ENCODE measurements at regions not wholly inside any gene's neighbourhood (a gene's known extent, or its start where the extent isn't known, plus 50 kb on each side); places are given as distances from the start of the nearest gene placed in this dataset.

- no peaks in the 10 kb centered on the region for H3K9me3 ChIP-seq (ENCODE audit: control insufficient read depth, low read length)
- no peaks in the 10 kb centered on the region for H3K4me1 ChIP-seq (ENCODE audit: control insufficient read depth, insufficient read depth, low read length)
- no peak overlapping the region for H3K4me3 ChIP-seq (ENCODE audit: insufficient read depth, low read depth, low read length)
- H3K36me3 ChIP-seq (ENCODE audit: control insufficient read depth, insufficient read depth, low read length), result no peaks in the 10 kb centered on the region
- 95 to 96% methylated on average over 3 of the region's 3 CpGs for WGBS, 2 experiments
- no peaks in the 10 kb centered on the region for H3K27me3 ChIP-seq (ENCODE audit: control insufficient read depth, insufficient read depth, low read length, poor library complexity, severe bottlenecking)
- no peak overlapping the region for H3K27ac ChIP-seq (ENCODE audit: insufficient read depth, low read depth, low read length, poor library complexity, severe bottlenecking)
Measured at GRCh38 chr15:35871812-35872211, 325.8 kb upstream of the DPH6 start.

GRCh38 chr15:35872577-35872976 lies 326.6 kb upstream of the DPH6 start:
- no peaks in the 10 kb centered on the region for H3K27me3 ChIP-seq (ENCODE audit: control insufficient read depth, insufficient read depth, low read length, poor library complexity, severe bottlenecking)

GRCh38 chr15:35874260-35874905 lies 328.4 kb upstream of the DPH6 start:
- no peaks in the 10 kb centered on the region for H3K36me3 ChIP-seq (ENCODE audit: control insufficient read depth, insufficient read depth, low read length)
- H3K4me1 ChIP-seq (ENCODE audit: control insufficient read depth, insufficient read depth, low read length), result no peaks in the 10 kb centered on the region
- no peaks in the 10 kb centered on the region for H3K9me3 ChIP-seq (ENCODE audit: control insufficient read depth, low read length)
- no peak overlapping the region for H3K4me3 ChIP-seq (ENCODE audit: insufficient read depth, low read depth, low read length)
- no peak overlapping the region for H3K27ac ChIP-seq (ENCODE audit: insufficient read depth, low read depth, low read length, poor library complexity, severe bottlenecking)
- no peaks in the 10 kb centered on the region for H3K27me3 ChIP-seq (ENCODE audit: control insufficient read depth, insufficient read depth, low read length, poor library complexity, severe bottlenecking)

More at GRCh38 chr15:35872577-35872976, 326.6 kb upstream of the DPH6 start:
- H3K36me3 ChIP-seq (ENCODE audit: control insufficient read depth, insufficient read depth, low read length), result no peaks in the 10 kb centered on the region
- H3K4me1 ChIP-seq (ENCODE audit: control insufficient read depth, insufficient read depth, low read length), result no peaks in the 10 kb centered on the region
- no peak overlapping the region for H3K27ac ChIP-seq (ENCODE audit: insufficient read depth, low read depth, low read length, poor library complexity, severe bottlenecking)
- H3K9me3 ChIP-seq (ENCODE audit: control insufficient read depth, low read length), result no peaks in the 10 kb centered on the region
- H3K4me3 ChIP-seq (ENCODE audit: insufficient read depth, low read depth, low read length), result no peak overlapping the region

- no peaks in the 10 kb centered on the region for H3K4me1 ChIP-seq (ENCODE audit: control insufficient read depth, insufficient read depth, low read length)
- H3K4me3 ChIP-seq (ENCODE audit: insufficient read depth, low read depth, low read length), result no peak overlapping the region
- no peaks in the 10 kb centered on the region for H3K9me3 ChIP-seq (ENCODE audit: control insufficient read depth, low read length)
- H3K27me3 ChIP-seq (ENCODE audit: control insufficient read depth, insufficient read depth, low read length, poor library complexity, severe bottlenecking), result no peaks in the 10 kb centered on the region
- no peak overlapping the region for H3K27ac ChIP-seq (ENCODE audit: insufficient read depth, low read depth, low read length, poor library complexity, severe bottlenecking)
- WGBS, 2 experiments, result 92% methylated on average over 4 of the region's 4 CpGs
- no peaks in the 10 kb centered on the region for H3K36me3 ChIP-seq (ENCODE audit: control insufficient read depth, insufficient read depth, low read length)
Measured at GRCh38 chr15:35876762-35877161, 330.8 kb upstream of the DPH6 start.

- Histone ChIP-seq H3K9me3 (ENCODE audit: control insufficient read depth, low read length) (no peaks in the 10 kb centered on the region), H3K4me1 (ENCODE audit: control insufficient read depth, insufficient read depth, low read length) (no peaks in the 10 kb centered on the region), H3K36me3 (ENCODE audit: control insufficient read depth, insufficient read depth, low read length) (no peaks in the 10 kb centered on the region), H3K27me3 (ENCODE audit: control insufficient read depth, insufficient read depth, low read length, poor library complexity, severe bottlenecking) (no peaks in the 10 kb centered on the region), H3K4me3 (ENCODE audit: insufficient read depth, low read depth, low read length) (no peak overlapping the region), H3K27ac (ENCODE audit: insufficient read depth, low read depth, low read length, poor library complexity, severe bottlenecking) (no peak overlapping the region)
- WGBS, 2 experiments, result 94 to 97% methylated on average over 3 of the region's 3 CpGs
Measured at GRCh38 chr15:35880896-35881295, 334.9 kb upstream of the DPH6 start.

- Histone ChIP-seq H3K27ac (ENCODE audit: insufficient read depth, low read depth, low read length, poor library complexity, severe bottlenecking) (no peak overlapping the region), H3K4me1 (ENCODE audit: control insufficient read depth, insufficient read depth, low read length) (no peaks in the 10 kb centered on the region), H3K9me3 (ENCODE audit: control insufficient read depth, low read length) (no peaks in the 10 kb centered on the region), H3K36me3 (ENCODE audit: control insufficient read depth, insufficient read depth, low read length) (no peaks in the 10 kb centered on the region), H3K4me3 (ENCODE audit: insufficient read depth, low read depth, low read length) (no peak overlapping the region), H3K27me3 (ENCODE audit: control insufficient read depth, insufficient read depth, low read length, poor library complexity, severe bottlenecking) (no peaks in the 10 kb centered on the region)
- WGBS, 2 experiments, result 100% methylated on average over 1 of the region's 1 CpG; no CpG with 5 or more reads in 1 of the 2 experiments
Measured at GRCh38 chr15:35885870-35886269, 339.9 kb upstream of the DPH6 start.

GRCh38 chr15:35886765-35887164 lies 340.8 kb upstream of the DPH6 start:
- Histone ChIP-seq H3K9me3 (ENCODE audit: control insufficient read depth, low read length) (no peaks in the 10 kb centered on the region), H3K27me3 (ENCODE audit: control insufficient read depth, insufficient read depth, low read length, poor library complexity, severe bottlenecking) (no peaks in the 10 kb centered on the region), H3K4me3 (ENCODE audit: insufficient read depth, low read depth, low read length) (no peak overlapping the region), H3K27ac (ENCODE audit: insufficient read depth, low read depth, low read length, poor library complexity, severe bottlenecking) (no peak overlapping the region), H3K4me1 (ENCODE audit: control insufficient read depth, insufficient read depth, low read length) (no peaks in the 10 kb centered on the region), H3K36me3 (ENCODE audit: control insufficient read depth, insufficient read depth, low read length) (no peaks in the 10 kb centered on the region)

GRCh38 chr15:35888815-35889214 lies 342.9 kb upstream of the DPH6 start:
- Histone ChIP-seq H3K27ac (ENCODE audit: insufficient read depth, low read depth, low read length, poor library complexity, severe bottlenecking) (no peak overlapping the region), H3K9me3 (ENCODE audit: control insufficient read depth, low read length) (no peaks in the 10 kb centered on the region), H3K27me3 (ENCODE audit: control insufficient read depth, insufficient read depth, low read length, poor library complexity, severe bottlenecking) (no peaks in the 10 kb centered on the region), H3K4me1 (ENCODE audit: control insufficient read depth, insufficient read depth, low read length) (no peaks in the 10 kb centered on the region), H3K36me3 (ENCODE audit: control insufficient read depth, insufficient read depth, low read length) (no peaks in the 10 kb centered on the region), H3K4me3 (ENCODE audit: insufficient read depth, low read depth, low read length) (no peak overlapping the region)
- 88 to 100% methylated on average over 1 of the region's 1 CpG for WGBS, 2 experiments

GRCh38 chr15:35907511-35907910 lies 361.5 kb upstream of the DPH6 start:
- H3K4me3 ChIP-seq (ENCODE audit: insufficient read depth, low read depth, low read length), result no peak overlapping the region
- no peaks in the 10 kb centered on the region for H3K9me3 ChIP-seq (ENCODE audit: control insufficient read depth, low read length)
- 87 to 92% methylated on average over 3 of the region's 3 CpGs for WGBS, 2 experiments
- no peak overlapping the region for H3K27ac ChIP-seq (ENCODE audit: insufficient read depth, low read depth, low read length, poor library complexity, severe bottlenecking)
- H3K4me1 ChIP-seq (ENCODE audit: control insufficient read depth, insufficient read depth, low read length), result no peaks in the 10 kb centered on the region
- H3K27me3 ChIP-seq (ENCODE audit: control insufficient read depth, insufficient read depth, low read length, poor library complexity, severe bottlenecking), result no peaks in the 10 kb centered on the region
- no peaks in the 10 kb centered on the region for H3K36me3 ChIP-seq (ENCODE audit: control insufficient read depth, insufficient read depth, low read length)

- H3K27me3 ChIP-seq (ENCODE audit: control insufficient read depth, insufficient read depth, low read length, poor library complexity, severe bottlenecking), result no peaks in the 10 kb centered on the region
- H3K4me1 ChIP-seq (ENCODE audit: control insufficient read depth, insufficient read depth, low read length), result no peaks in the 10 kb centered on the region
- no peak overlapping the region for H3K4me3 ChIP-seq (ENCODE audit: insufficient read depth, low read depth, low read length)
- H3K36me3 ChIP-seq (ENCODE audit: control insufficient read depth, insufficient read depth, low read length), result no peaks in the 10 kb centered on the region
- no peaks in the 10 kb centered on the region for H3K9me3 ChIP-seq (ENCODE audit: control insufficient read depth, low read length)
- 100% methylated on average over 2 of the region's 3 CpGs for WGBS, 2 experiments
- H3K27ac ChIP-seq (ENCODE audit: insufficient read depth, low read depth, low read length, poor library complexity, severe bottlenecking), result no peak overlapping the region
Measured at GRCh38 chr15:35909414-35909813, 363.4 kb upstream of the DPH6 start.

- no peaks in the 10 kb centered on the region for H3K27me3 ChIP-seq (ENCODE audit: control insufficient read depth, insufficient read depth, low read length, poor library complexity, severe bottlenecking)
- 86% methylated on average over 2 of the region's 2 CpGs; no CpG with 5 or more reads in 1 of the 2 experiments for WGBS, 2 experiments
- no peak overlapping the region for H3K4me3 ChIP-seq (ENCODE audit: insufficient read depth, low read depth, low read length)
- H3K27ac ChIP-seq (ENCODE audit: insufficient read depth, low read depth, low read length, poor library complexity, severe bottlenecking), result no peak overlapping the region
- H3K36me3 ChIP-seq (ENCODE audit: control insufficient read depth, insufficient read depth, low read length), result no peaks in the 10 kb centered on the region
- no peaks in the 10 kb centered on the region for H3K4me1 ChIP-seq (ENCODE audit: control insufficient read depth, insufficient read depth, low read length)
- no peaks in the 10 kb centered on the region for H3K9me3 ChIP-seq (ENCODE audit: control insufficient read depth, low read length)
Measured at GRCh38 chr15:35910227-35910626, 364.3 kb upstream of the DPH6 start.
